Endothelial cell of umbilical vein (primary cell): ENCODE measurements at regions not wholly inside any gene's neighbourhood (a gene's known extent, or its start where the extent isn't known, plus 50 kb on each side); places are given as distances from the start of the nearest gene placed in this dataset.

Experiments
- BruUV-seq: library from RNA; stranded (reverse); fragments of 400-500 nt; replicated peaks from 2 replicates; lab custom pipeline; 2021; lab: Mats Ljungman, UMichigan
- CTCF ChIA-PET: fragments of 300-600, 350-600 bp; sonication (Branson Sonifier 250); formaldehyde crosslinking; loops from one replicate; lab custom pipeline; 2021; ENCODE audit warnings: antibody characterized with exemption, inconsistent platforms; lab: Charles Lee
- POLR2A ChIA-PET: fragments of 300-600, 350-600 bp; sonication (Branson Sonifier 250); formaldehyde crosslinking; loops from one replicate; lab custom pipeline; 2021; ENCODE audit warnings: antibody characterized with exemption, inconsistent platforms; lab: Charles Lee
- DNase-seq: peaks from one replicate; pipeline ENCODE4 v3.0.0-alpha.2; 2011; ENCODE audit warnings: low read depth, low spot score
- FAIRE-seq: peaks from 2 replicates; lab custom pipeline; 2011; peaks lifted over from hg19 to GRCh38; lab: Jason Lieb, UNC
- H2AFZ ChIP-seq: 2 replicates; pipeline ENCODE4 v1.6.0; 2012; ENCODE audit warnings: low read depth, low read length, control low read depth, inconsistent platforms
- H3K27ac ChIP-seq: 2 replicates; pipeline ENCODE4 v1.5.1; 2011; ENCODE audit warnings: low read depth, mild to moderate bottlenecking, control low read depth, low read length, moderate library complexity; ENCODE audit not compliant: insufficient read depth
- H3K27me3 ChIP-seq, 2 experiments: 2 replicates each; pipeline versions ENCODE4 v1.6.0 to v1.6.1; 2011; ENCODE audit warnings: low read length in 2 of 2, mixed read lengths in 1 of 2; ENCODE audit not compliant: control insufficient read depth in 2 of 2, insufficient read depth in 2 of 2
- H3K36me3 ChIP-seq, 2 experiments: 2 replicates in 1 of 2; 3 replicates in 1 of 2; pipeline ENCODE4 v1.5.1; 2011; ENCODE audit warnings: low read length in 2 of 2, mild to moderate bottlenecking in 1 of 2, moderate library complexity in 1 of 2; ENCODE audit not compliant: control insufficient read depth in 2 of 2, insufficient read depth in 2 of 2; ENCODE audit errors: extremely low read depth in 1 of 2
- H3K4me1 ChIP-seq: 3 replicates; pipeline ENCODE4 v1.5.1; 2011; ENCODE audit warnings: mild to moderate bottlenecking, low read length; ENCODE audit not compliant: control insufficient read depth, insufficient read depth; ENCODE audit errors: extremely low read depth
- H3K4me2 ChIP-seq: 2 replicates; pipeline ENCODE4 v1.6.1; 2011; ENCODE audit warnings: low read length, control low read depth, mixed read lengths; ENCODE audit not compliant: insufficient read depth
- H3K4me3 ChIP-seq, 3 experiments: fragments of 200-600 bp in 1 of 3; sonication (generic), shearing (Covaris generic) in 1 of 3; replicated peaks in 1 of 3; 2 replicates each; pipeline ENCODE4 v1.5.1; 2011 to 2016; ENCODE audit warnings: control low read depth in 3 of 3, low read length in 3 of 3, mild to moderate bottlenecking in 2 of 3, inconsistent platforms in 1 of 3, low read depth in 1 of 3, moderate library complexity in 1 of 3; ENCODE audit not compliant: insufficient read depth in 1 of 3
- H3K79me2 ChIP-seq: 2 replicates; pipeline ENCODE4 v1.6.0; 2012; ENCODE audit warnings: low read length, inconsistent platforms; ENCODE audit not compliant: control insufficient read depth, insufficient read depth
- H3K9ac ChIP-seq: replicated peaks from 2 replicates; pipeline ENCODE3; 2011; ENCODE audit warnings: low read length, control low read depth; ENCODE audit not compliant: insufficient read depth; ENCODE audit errors: extremely low read depth
- H3K9me1 ChIP-seq: replicated peaks from 3 replicates; pipeline ENCODE4 v1.6.0; 2011; ENCODE audit warnings: mild to moderate bottlenecking, low read length; ENCODE audit not compliant: control insufficient read depth, insufficient read depth; ENCODE audit errors: extremely low read depth
- H3K9me3 ChIP-seq: replicated peaks from 2 replicates; pipeline ENCODE4 v1.5.1; 2012; ENCODE audit warnings: low read length, inconsistent platforms; ENCODE audit not compliant: control insufficient read depth, insufficient read depth
- H4K20me1 ChIP-seq: replicated peaks from 2 replicates; pipeline ENCODE3; 2011; ENCODE audit warnings: mild to moderate bottlenecking, low read length; ENCODE audit not compliant: control insufficient read depth, insufficient read depth; ENCODE audit errors: extremely low read depth
- EZH2 ChIP-seq: IDR thresholded peaks from 2 replicates; pipeline ENCODE4 v1.6.1; 2012; ENCODE audit warnings: borderline replicate concordance, low read depth, mild to moderate bottlenecking, moderate library complexity, low read length, inconsistent platforms; ENCODE audit not compliant: severe bottlenecking
- FOS ChIP-seq: IDR thresholded peaks from 2 replicates; pipeline ENCODE4 v1.6.1; 2011; ENCODE audit warnings: mild to moderate bottlenecking, low read length, moderate library complexity, borderline replicate concordance; ENCODE audit not compliant: insufficient read depth
- GATA2 ChIP-seq: IDR thresholded peaks from 2 replicates; pipeline ENCODE4 v1.7.0; 2011; ENCODE audit warnings: low read depth, mild to moderate bottlenecking, moderate library complexity, mixed read lengths, low read length; ENCODE audit not compliant: insufficient read length, insufficient read depth
- JUN ChIP-seq: IDR thresholded peaks from 2 replicates; pipeline ENCODE4 v1.6.1; 2011; ENCODE audit warnings: borderline replicate concordance, low read depth; ENCODE audit not compliant: insufficient read length, insufficient read depth
- MYC ChIP-seq: IDR thresholded peaks from one replicate; pipeline ENCODE4 v1.6.1; 2011; ENCODE audit warnings: mild to moderate bottlenecking, low read depth, low read length
- POLR2A ChIP-seq: IDR thresholded peaks from 2 replicates; pipeline ENCODE4 v1.6.1; 2012; ENCODE audit warnings: low read depth, mild to moderate bottlenecking, control low read depth, low read length
- POLR2AphosphoS5 ChIP-seq: IDR thresholded peaks from 2 replicates; pipeline ENCODE4 v1.6.1; 2012; ENCODE audit warnings: low read depth, mild to moderate bottlenecking, control low read depth, low read length, moderate library complexity; ENCODE audit not compliant: insufficient read depth
- dilution Hi-C: fragments of 300-500 bp; cut with MboI; formaldehyde crosslinking; loops from one replicate; pipeline ENCODE4 v1.15.0; 2019; ENCODE audit warnings: low sequenced_read_pairs; ENCODE audit not compliant: extremely low pct_ligation_motif_present
- intact Hi-C: fragments of 100-400 bp; cut with micrococcal nuclease; formaldehyde crosslinking; loops from one replicate; pipeline ENCODE4 v1.10.0; 2022
- TF ChIP-seq, protein P1 (sequence below), 2 donors: IDR thresholded peaks; 1 replicate in 1 of 2; 2 replicates in 1 of 2; pipeline ENCODE4 v1.5.1; 2011; ENCODE audit warnings: low read length in 2 of 2, mild to moderate bottlenecking in 2 of 2, moderate library complexity in 2 of 2, control low read depth in 1 of 2, inconsistent platforms in 1 of 2, low read depth in 1 of 2; ENCODE audit not compliant: insufficient read depth in 1 of 2; ENCODE audit errors: extremely low read depth in 1 of 2
- TF ChIP-seq, protein P2 (sequence below): IDR thresholded peaks from 2 replicates; pipeline ENCODE4 v1.6.1; 2011; ENCODE audit not compliant: insufficient read depth, insufficient read length

DNA sequence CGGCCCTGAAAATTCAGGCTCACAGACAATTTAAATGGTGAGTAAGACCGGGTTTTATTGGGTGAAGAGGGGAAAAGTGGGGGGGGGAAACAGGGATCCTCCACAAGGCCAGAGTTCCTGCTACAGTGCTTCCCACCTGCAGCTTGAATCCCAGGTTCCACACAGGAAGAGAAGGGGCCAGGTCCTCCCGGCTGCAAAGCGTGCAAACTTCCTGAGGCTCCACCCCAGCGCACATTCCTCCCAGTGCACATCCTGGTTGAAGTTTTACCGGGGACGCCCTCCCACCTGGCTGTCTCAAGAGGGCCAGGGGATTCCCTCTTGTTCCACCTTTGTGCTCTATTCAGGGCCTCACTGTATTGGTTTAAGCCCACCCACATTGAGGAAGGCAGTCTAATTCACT is 347.7 kb upstream of the REG3G start:
- Histone ChIP-seq H3K4me3 (no peak overlapping the region), H3K4me1 (no peaks in the 10 kb centered on the region), H4K20me1 (no peaks in the 10 kb centered on the region), H2AFZ (no peak overlapping the region), H3K27me3 (no peaks in the 10 kb centered on the region), H3K9me3 (peaks cover 2% of the 10 kb centered on the region), H3K9ac (no peak overlapping the region), H3K36me3 (no peaks in the 10 kb centered on the region), H3K27ac (no peak overlapping the region), H3K4me2 (no peak overlapping the region), H3K79me2 (no peaks in the 10 kb centered on the region), H3K9me1 (no peaks in the 10 kb centered on the region)
- no peak for TF ChIP-seq EZH2
- no peak for TF ChIP-seq JUN
- no peak for TF ChIP-seq FOS
- TF ChIP-seq POLR2AphosphoS5 = no peak
- TF ChIP-seq GATA2 = no peak
- TF ChIP-seq POLR2A = no peak
- TF ChIP-seq, protein P1, sequence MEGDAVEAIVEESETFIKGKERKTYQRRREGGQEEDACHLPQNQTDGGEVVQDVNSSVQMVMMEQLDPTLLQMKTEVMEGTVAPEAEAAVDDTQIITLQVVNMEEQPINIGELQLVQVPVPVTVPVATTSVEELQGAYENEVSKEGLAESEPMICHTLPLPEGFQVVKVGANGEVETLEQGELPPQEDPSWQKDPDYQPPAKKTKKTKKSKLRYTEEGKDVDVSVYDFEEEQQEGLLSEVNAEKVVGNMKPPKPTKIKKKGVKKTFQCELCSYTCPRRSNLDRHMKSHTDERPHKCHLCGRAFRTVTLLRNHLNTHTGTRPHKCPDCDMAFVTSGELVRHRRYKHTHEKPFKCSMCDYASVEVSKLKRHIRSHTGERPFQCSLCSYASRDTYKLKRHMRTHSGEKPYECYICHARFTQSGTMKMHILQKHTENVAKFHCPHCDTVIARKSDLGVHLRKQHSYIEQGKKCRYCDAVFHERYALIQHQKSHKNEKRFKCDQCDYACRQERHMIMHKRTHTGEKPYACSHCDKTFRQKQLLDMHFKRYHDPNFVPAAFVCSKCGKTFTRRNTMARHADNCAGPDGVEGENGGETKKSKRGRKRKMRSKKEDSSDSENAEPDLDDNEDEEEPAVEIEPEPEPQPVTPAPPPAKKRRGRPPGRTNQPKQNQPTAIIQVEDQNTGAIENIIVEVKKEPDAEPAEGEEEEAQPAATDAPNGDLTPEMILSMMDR (IDR thresholded peaks at IDR 0.05; ENCODE audit: extremely low read depth in 1 of 2, insufficient read depth in 1 of 2, low read depth in 1 of 2, low read length in 2 of 2) = no peak
- TF ChIP-seq MYC = no peak
- TF ChIP-seq, protein P2, sequence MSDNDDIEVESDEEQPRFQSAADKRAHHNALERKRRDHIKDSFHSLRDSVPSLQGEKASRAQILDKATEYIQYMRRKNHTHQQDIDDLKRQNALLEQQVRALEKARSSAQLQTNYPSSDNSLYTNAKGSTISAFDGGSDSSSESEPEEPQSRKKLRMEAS = no peak
- POLR2A ChIA-PET = no interaction called here
- BruUV-seq = no TSS peak
- dilution Hi-C loops = no loop called here
- FAIRE-seq = no peak
- CTCF ChIA-PET = no interaction called here
- DNase-seq = no peak
- intact Hi-C loops = no loop called here
